22Rv1 (cell line): ENCODE measurements at regions not wholly inside any gene's neighbourhood (a gene's known extent, or its start where the extent isn't known, plus 50 kb on each side); places are given as distances from the start of the nearest gene placed in this dataset.

Experiments
- CTCF ChIP-seq: fragments of 450-650 bp; IDR thresholded peaks from 2 replicates; pipeline ENCODE4 v1.5.1; 2017; ENCODE audit warnings: mild to moderate bottlenecking
- ZFX ChIP-seq: fragments of 450-650 bp; IDR thresholded peaks from 2 replicates; pipeline ENCODE4 v1.6.1; 2017; ENCODE audit warnings: antibody characterized with exemption, borderline replicate concordance

GRCh38 chr2:41947701-41948396 is 100.0 kb upstream of the PKDCC start:
- TF ChIP-seq CTCF: no peak
- no peak for TF ChIP-seq ZFX
